Brain microvascular endothelial cell (primary cell): ENCODE measurements at regions not wholly inside any gene's neighbourhood (a gene's known extent, or its start where the extent isn't known, plus 50 kb on each side); places are given as distances from the start of the nearest gene placed in this dataset.

Experiments
- DNase-seq: peaks from one replicate; pipeline ENCODE4 v3.0.0-alpha.2; 2020
- H3K27ac ChIP-seq: fragments of 250-450 bp; sonication (Bioruptor Pico); 2 replicates; pipeline ENCODE4 v1.5.1; 2020; ENCODE audit warnings: mild to moderate bottlenecking, moderate library complexity
- H3K27me3 ChIP-seq: fragments of 250-450 bp; sonication (Bioruptor Pico); replicated peaks from 2 replicates; pipeline ENCODE4 v1.5.1; 2020; ENCODE audit warnings: mild to moderate bottlenecking
- H3K36me3 ChIP-seq: fragments of 250-450 bp; sonication (Bioruptor Pico); replicated peaks from 2 replicates; pipeline ENCODE4 v1.5.1; 2020; ENCODE audit warnings: mild to moderate bottlenecking
- H3K4me3 ChIP-seq: 2 replicates; pipeline ENCODE4 v1.5.1; 2011; ENCODE audit warnings: low read depth, mild to moderate bottlenecking, control low read depth, low read length, moderate library complexity
- CTCF ChIP-seq: IDR thresholded peaks from 2 replicates; pipeline ENCODE4 v1.5.1; 2011; ENCODE audit warnings: low read depth, mild to moderate bottlenecking, moderate library complexity, low read length, control low read depth, inconsistent platforms; ENCODE audit errors: missing control alignments
- in situ Hi-C: cut with HindIII; loops from 2 replicates; pipeline ENCODE4 v1.10.0; 2017; ENCODE audit warnings: low sequenced_read_pairs, low pct_ligation_motif_present

GRCh38 chr6:3560211-3560610, 103.4 kb upstream of the SLC22A23 start:
- Histone ChIP-seq H3K36me3 (no peaks in the 10 kb centered on the region), H3K4me3 (no peak overlapping the region), H3K27me3 (no peaks in the 10 kb centered on the region), H3K27ac (no peak overlapping the region)
- in situ Hi-C loops = no loop called here
- no peak for TF ChIP-seq CTCF
- no peak for DNase-seq

- TF ChIP-seq CTCF = no peak
- no peak overlapping the region for H3K27ac ChIP-seq
- no peak overlapping the region for H3K4me3 ChIP-seq
- in situ Hi-C loops = no loop called here
- no peaks in the 10 kb centered on the region for H3K27me3 ChIP-seq
- DNase-seq = no peak
- no peaks in the 10 kb centered on the region for H3K36me3 ChIP-seq
Observed at GRCh38 chr6:3559561-3559960, 102.7 kb upstream of the SLC22A23 start.

GRCh38 chr6:3557336-3557735, 100.5 kb upstream of the SLC22A23 start:
- no peak for DNase-seq
- in situ Hi-C loops = no loop called here
- H3K4me3 ChIP-seq = no peak overlapping the region
- no peak for TF ChIP-seq CTCF
- H3K27me3 ChIP-seq = no peaks in the 10 kb centered on the region
- no peak overlapping the region for H3K27ac ChIP-seq
- no peaks in the 10 kb centered on the region for H3K36me3 ChIP-seq

GRCh38 chr6:3553254-3553653, 96.4 kb upstream of the SLC22A23 start:
- Histone ChIP-seq H3K4me3 (no peak overlapping the region), H3K27me3 (no peaks in the 10 kb centered on the region), H3K36me3 (no peaks in the 10 kb centered on the region), H3K27ac (no peak overlapping the region)
- no peak for TF ChIP-seq CTCF
- DNase-seq = no peak
- in situ Hi-C loops = no loop called here

GRCh38 chr6:3551716-3552511, 95.1 kb upstream of the SLC22A23 start:
- Histone ChIP-seq H3K4me3 (no peak overlapping the region), H3K27ac (no peak overlapping the region), H3K36me3 (no peaks in the 10 kb centered on the region), H3K27me3 (no peaks in the 10 kb centered on the region)
- no peak for TF ChIP-seq CTCF
- DNase-seq = no peak
- in situ Hi-C loops = no loop called here
